Stimulated activated CD4-positive, alpha-beta T cell treated with anti-CD3 and anti-CD28 coated beads, Interleukin-4, amount 100 ng/mL, for 4 hours (primary cell): ENCODE measurements at regions not wholly inside any gene's neighbourhood (a gene's known extent, or its start where the extent isn't known, plus 50 kb on each side); places are given as distances from the start of the nearest gene placed in this dataset.
A peak's percentile ranks its signal among the peaks of the same experiment; 100 is the strongest.

Experiments used
- DNase-seq, 2 experiments: peaks; one replicate each; pipeline ENCODE4 v3.0.0-alpha.2; 2020

DNA sequence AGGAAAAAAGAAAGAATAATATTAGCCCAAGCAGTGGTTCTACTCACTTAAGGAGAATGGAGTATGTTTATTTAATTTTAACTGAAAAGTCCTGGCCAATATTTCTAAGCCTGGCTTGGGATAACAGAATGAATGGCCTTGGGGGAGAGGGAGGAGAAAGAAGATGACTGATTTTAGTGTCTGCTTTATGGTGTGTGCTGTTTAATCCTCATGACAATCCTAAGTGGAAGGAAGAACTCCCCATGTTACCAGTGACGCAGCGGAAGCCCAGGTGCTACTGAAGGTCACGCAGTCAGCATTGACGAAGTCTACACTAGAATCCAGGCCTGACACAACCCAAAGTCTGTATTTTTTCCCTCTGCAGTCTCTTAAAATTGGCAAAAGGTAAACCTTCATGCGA lies 50.5 kb downstream of the PALM2AKAP2 start:
- no peak for DNase-seq

GRCh38 chr9:109831998-109832658 lies 52.1 kb downstream of the PALM2AKAP2 start:
- no peak for DNase-seq

DNA sequence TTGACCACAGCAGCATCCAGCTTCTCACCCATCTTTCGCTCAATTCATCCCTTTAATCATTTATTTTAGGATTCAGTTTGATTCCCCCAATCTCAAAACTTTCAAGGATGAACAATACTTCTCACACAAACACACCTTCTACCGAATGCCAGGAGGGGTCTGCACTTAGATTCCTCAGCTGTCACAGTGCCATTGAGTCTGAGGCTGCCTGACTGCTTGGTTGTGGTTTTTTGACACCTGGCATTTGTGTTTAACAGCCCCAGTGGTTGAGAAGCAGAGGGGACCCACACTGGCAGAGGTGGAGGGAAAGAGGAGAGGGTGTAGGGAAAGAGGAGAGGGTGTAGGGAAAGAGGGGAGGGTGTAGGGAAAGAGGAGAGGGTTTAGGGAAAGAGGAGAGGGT lies 54.9 kb downstream of the PALM2AKAP2 start:
- no peak for DNase-seq

GRCh38 chr9:109843641-109844040 lies 63.6 kb downstream of the PALM2AKAP2 start:
- no peak for DNase-seq

DNA sequence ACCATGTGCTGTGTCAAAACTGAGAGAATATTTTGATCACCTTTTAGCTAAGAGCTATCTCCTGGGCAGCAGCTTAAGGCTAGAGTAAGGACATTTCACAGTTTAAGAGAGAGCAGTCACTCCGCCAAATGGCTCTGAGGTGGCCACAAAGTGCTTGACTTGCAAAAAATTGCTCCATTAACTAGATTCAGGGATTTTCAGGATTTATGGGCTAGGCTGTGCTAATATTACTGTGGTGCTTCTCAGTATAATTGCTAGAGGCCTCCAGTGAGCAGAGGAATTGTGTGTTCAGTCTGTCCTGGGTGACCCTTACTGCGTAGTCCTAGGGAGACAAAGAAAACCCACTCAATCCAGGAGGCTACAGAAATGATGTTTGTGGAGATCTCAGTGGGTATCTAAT lies 65.2 kb downstream of the PALM2AKAP2 start:
- DNase-seq: no peak

DNA sequence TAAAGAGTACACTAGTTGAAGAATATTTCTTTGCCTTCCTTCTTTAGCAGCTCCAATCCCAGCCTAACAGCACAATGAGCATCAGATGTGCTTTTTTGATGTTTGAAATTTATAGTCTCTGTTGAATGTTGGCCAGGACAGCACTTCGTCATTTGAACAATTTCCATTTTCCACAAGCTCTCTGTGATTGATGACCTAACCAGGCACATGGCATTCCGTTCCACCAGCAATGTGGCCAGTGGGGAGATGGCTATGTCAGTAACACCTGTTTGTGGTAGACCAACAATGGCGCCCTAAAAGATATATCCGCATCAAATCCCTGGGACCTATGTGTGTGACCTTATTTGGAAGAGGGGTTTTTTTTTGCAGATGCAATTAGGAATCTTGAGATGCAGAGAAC lies 66.8 kb downstream of the PALM2AKAP2 start:
- DNase-seq: no peak

DNA sequence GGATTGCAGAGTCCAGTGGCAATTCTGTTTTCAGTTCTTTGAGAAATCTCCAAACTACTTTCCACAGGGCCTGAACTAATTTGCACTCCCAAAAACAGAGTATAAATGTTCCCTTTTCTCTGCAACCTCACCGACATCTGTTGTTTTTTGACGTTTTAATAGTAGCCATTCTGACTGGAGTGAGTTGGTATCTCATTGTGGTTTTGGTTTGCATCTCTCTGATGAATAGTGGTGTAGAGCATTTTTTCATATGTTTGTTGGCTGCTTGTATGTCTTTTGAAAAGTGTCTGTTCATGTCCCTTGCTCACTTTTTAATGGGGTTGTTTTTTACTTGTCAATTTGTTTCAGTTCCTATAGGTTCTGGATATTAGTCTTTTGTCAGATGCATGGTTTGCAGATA lies 72.6 kb downstream of the PALM2AKAP2 start:
- no peak for DNase-seq

GRCh38 chr9:109855540-109855939 lies 75.5 kb downstream of the PALM2AKAP2 start:
- no peak for DNase-seq

- DNase-seq: no peak
Measured at GRCh38 chr9:109856785-109857184, 76.8 kb downstream of the PALM2AKAP2 start.

- no peak for DNase-seq
Measured at GRCh38 chr9:109857336-109857735, 77.3 kb downstream of the PALM2AKAP2 start.

DNA sequence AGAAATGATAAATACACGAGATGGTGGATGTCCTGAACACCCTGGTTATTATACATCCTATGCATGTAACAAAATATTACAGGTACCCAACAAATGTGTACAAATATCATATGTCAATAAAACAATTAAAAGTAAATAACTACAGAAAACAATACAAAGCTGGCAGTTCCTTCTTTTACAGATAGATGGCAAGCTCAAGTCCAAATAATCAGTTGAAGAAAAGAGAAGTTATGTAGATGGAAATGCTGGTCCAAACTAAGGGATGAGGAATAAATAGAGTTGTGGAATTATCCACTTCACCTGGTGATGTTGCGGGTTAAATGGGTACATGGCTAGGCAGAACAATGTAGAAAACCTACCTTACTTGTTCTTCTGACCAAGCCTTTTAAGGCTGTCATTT lies 79.4 kb downstream of the PALM2AKAP2 start:
- no peak for DNase-seq

DNA sequence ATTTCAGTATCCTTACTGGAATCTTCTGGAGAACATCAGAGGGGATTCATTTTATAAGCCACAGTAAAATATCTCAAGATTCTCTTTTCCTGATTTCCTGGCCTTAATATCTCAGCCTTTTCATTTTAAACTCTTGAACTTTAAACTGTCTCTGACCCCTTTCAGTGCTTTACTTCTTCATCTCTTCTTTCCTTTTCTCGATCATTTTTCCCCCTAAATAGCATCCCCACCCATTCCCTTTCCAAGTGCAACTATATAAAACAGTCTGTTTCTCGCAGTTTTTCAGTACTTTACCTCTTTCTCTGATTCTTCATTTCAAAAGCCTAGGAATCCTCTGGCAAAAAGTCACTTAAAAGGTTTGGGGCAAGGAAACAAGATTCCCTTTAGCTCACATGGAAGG lies 80.5 kb downstream of the PALM2AKAP2 start:
- DNase-seq: no peak

GRCh38 chr9:109861499-109861898 lies 81.5 kb downstream of the PALM2AKAP2 start:
- no peak for DNase-seq

DNA sequence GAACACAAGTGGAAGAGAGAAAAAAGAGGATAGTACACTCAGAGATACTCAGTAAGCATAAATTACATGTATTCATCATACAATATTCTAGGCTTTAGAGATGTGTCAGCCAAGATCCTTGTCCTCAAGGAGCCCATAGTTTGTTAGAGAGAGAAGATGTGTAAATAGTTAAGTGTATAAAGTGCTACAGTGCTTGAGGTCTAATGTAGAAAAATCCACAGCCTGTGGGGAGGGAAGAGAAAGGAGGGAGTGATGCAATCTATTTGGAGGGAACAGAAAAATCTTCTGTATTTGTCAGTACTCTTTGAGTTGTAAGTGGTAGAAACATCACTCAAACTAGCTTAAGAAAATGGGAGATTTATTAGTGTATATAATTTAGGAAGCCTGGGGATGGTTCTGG lies 81.9 kb downstream of the PALM2AKAP2 start:
- DNase-seq: no peak

GRCh38 chr9:109862452-109862851 lies 82.5 kb downstream of the PALM2AKAP2 start:
- DNase-seq: no peak

- DNase-seq: no peak
Measured at GRCh38 chr9:109863961-109864360, 84.0 kb downstream of the PALM2AKAP2 start.

DNA sequence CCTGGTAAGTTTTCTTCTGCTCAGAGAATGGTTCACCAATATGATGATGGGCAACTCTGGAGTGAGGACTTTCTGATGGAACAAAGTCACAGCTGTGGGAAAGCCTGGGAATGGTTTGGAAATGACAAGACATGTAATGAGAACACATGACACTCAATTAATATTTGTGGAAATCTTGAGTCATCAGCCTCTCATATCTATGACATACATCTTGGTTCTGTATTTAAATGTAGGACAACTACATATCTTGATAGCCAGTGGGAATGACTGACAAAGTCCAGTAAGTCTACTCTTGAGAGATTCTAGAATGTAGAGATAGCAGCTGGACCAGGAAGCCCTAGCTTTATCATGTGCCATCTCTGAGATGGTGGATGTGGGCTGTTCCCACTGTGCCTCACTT lies 85.5 kb downstream of the PALM2AKAP2 start:
- no peak for DNase-seq

- no peak for DNase-seq
Measured at GRCh38 chr9:109868207-109868606, 88.2 kb downstream of the PALM2AKAP2 start.

DNA sequence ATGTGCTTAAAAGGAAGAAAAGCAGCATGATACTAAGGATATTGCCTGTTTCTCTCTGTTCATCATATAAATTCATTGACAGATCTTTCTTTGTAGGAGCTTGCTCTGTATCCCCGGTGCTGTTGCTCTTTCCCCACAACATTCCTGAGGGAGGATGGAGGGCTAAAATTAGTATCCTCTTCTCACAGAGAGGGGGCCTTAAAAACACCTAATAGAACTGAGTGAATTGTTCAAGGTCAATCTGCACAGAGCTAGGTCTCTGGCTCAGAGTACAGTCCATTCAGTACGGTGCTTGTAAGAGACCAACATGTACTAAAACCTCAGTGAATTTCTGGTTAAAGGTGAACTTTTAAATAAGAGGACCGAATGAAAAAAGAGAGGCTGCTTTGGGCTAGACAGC lies 88.7 kb downstream of the PALM2AKAP2 start:
- no peak for DNase-seq

DNA sequence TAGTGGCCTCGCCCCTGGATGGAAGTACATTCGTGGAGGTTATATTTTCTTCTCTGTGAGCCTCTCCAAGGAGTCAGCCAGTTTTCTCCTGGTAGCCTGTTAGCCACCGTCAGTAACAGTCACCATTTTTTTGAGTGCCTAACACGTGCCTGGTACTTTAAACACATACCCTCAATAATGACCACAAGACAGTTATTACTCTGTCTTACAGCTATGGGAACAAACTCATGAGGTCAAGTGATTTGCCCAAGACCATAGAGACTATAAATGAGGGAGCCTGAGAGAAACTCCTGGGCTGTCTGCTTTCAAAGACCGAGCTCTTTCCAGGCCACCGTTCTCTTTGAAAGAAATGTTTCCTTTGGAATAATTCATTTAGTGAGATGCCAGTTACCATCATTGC lies 90.4 kb downstream of the PALM2AKAP2 start:
- no peak for DNase-seq

DNA sequence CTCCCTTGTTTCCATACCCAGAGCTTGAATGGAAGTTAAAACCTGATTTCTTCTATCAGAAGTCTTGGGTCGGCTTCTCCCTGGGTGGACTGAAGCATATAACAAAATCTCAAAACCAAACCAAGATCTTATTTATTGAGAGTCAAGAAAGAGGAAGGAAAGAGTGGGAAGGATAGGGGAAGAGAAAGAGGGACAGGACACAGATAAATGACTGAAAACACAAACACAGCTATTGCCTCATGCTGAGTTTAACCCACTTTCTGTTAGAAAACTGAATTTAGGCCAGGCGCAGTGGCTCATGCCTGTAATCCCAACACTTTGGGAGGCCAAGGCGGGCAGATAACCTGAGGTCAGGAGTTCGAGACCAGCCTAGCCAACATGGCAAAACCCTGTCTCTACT lies 92.9 kb downstream of the PALM2AKAP2 start:
- DNase-seq: no peak

DNA sequence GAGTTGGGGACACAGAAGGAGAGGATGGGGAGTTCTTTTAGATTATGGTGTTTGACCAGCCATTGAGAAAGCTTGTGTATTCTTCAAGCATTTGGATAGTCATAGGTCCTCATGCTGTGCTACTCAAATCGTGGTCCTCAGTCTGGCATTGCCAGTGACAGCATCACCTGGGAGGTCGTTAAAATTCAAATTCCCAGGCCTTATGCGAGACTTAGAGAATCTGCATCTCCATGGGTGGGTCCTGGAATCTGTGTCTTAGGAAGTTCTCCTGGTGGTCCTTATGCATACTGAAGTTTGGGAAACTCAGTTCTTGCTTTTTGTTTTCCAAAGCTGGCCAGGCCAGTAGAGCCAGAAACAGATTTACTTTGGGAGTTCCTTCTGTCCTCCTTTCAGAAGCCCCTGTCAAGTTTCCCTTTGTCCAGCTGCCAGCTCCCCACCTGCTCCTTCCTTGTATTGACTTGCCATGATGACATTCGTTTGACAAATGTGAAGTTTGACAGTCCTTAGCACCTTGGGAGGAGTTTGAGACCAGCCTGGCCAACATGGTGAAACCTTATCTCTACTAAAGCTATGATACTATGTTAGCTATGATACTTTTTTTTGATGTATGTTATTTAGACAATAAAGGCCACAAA lies 95.6 kb downstream of the PALM2AKAP2 start:
- no peak for DNase-seq

DNA sequence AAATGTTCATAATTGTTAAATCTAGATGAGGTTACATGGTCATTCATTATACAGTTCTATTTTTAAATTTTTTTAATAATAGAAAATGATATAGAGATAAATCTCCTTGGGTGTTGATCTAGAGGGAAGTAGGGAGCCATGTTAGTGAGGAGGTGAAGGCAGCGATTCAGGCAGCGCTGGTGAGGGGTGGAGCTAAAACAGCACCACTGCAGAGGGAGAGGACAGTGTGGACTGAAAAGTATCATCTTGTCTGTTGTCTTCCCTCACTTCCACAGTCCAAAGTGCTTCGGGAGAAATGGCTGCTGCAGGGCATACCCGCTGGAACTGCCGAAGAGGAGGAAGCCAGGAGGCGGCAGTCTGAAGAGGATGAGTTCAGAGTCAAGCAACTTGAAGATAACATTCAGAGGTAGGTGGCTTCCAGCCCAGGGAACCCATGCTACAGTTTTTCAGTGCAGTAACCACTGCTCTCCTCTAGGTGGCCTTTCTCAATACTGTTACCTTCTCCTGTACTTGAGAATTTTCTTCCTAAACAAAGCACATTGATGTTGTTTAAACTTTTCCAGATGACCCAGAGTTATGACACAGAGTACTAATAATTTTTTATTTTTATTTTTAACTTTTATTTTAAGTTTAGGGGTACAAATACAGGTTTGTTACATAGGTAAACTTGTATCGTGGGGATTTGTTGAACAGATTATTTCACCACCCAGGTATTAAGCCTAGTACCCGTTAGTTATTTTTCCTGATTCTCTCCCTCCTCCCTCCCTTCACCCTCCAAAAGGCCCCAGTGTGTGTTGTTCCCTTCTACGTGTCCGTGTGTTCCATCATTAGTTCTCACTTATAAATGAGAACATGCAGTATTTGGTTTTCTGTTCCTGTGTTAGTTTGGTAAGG lies 100.5 kb downstream of the PALM2AKAP2 start:
- DNase-seq: peak; percentile 3 to 5

DNA sequence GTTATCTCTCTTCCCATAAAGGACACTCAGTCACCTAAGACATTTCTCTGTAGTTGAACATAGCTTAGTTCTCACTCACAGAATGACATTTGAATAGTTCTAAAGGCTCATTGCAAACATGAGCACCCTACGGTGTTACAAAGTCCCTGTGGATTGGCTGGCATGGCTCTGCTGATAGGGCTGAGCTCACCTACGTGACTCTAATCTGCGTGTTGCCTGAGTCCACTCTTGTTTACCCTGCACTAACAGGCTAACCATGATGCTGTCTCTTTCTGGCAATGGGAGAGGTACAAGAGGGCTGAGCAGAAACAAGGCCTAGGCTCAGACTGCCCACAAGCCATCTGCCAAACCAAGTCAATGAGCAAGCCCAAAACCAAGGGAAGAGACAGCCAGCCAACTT lies 103.6 kb downstream of the PALM2AKAP2 start:
- DNase-seq: no peak
